GM23338 (cell line): ENCODE measurements at regions not wholly inside any gene's neighbourhood (a gene's known extent, or its start where the extent isn't known, plus 50 kb on each side); places are given as distances from the start of the nearest gene placed in this dataset.

Experiments
- ATAC-seq: fragments of 200-7000 bp; cut with Tn5 transposase; 3 replicates; pipeline ENCODE4 v1.9.1; 2020
- DNase-seq: peaks from one replicate; pipeline ENCODE4 v3.0.0-alpha.2; 2015; ENCODE audit warnings: low spot score
- H2AFZ ChIP-seq: fragments of 200-600 bp; sonication (generic); 2 replicates; pipeline ENCODE4 v1.8.0; 2016; ENCODE audit warnings: antibody characterized with exemption, mild to moderate bottlenecking, moderate library complexity
- H3F3A ChIP-seq: fragments of 200-600 bp; sonication (generic); replicated peaks from 2 replicates; pipeline ENCODE4 v1.8.0; 2017; ENCODE audit warnings: antibody characterized with exemption, mixed run types, low read depth
- H3K27ac ChIP-seq: fragments of 200-600 bp; sonication (generic); 2 replicates; pipeline ENCODE4 v1.6.1; 2016; ENCODE audit warnings: low read depth
- H3K27me3 ChIP-seq: fragments of 200-600 bp; sonication (generic); 2 replicates; pipeline ENCODE4 v1.8.0; 2016; ENCODE audit warnings: mild to moderate bottlenecking, mixed run types, moderate library complexity; ENCODE audit not compliant: insufficient read depth
- H3K36me3 ChIP-seq: fragments of 200-600 bp; sonication (generic); 2 replicates; pipeline ENCODE4 v1.8.0; 2016; ENCODE audit warnings: mild to moderate bottlenecking; ENCODE audit not compliant: insufficient read depth
- H3K4me1 ChIP-seq: fragments of 200-600 bp; sonication (generic); 2 replicates; pipeline ENCODE4 v1.8.0; 2016; ENCODE audit warnings: mild to moderate bottlenecking, moderate library complexity; ENCODE audit not compliant: insufficient read depth
- H3K4me2 ChIP-seq: fragments of 200-600 bp; sonication (generic); 2 replicates; pipeline ENCODE4 v1.7.1; 2017; ENCODE audit warnings: mixed run types
- H3K4me3 ChIP-seq: fragments of 200-600 bp; sonication (generic); 2 replicates; pipeline ENCODE4 v1.6.1; 2016; ENCODE audit warnings: mixed run types
- H3K79me2 ChIP-seq: fragments of 200-600 bp; sonication (generic); replicated peaks from 2 replicates; pipeline ENCODE4 v1.8.0; 2017; ENCODE audit warnings: mild to moderate bottlenecking; ENCODE audit not compliant: insufficient read depth
- H3K9me2 ChIP-seq: fragments of 200-600 bp; sonication (generic); 2 replicates; pipeline ENCODE4 v1.8.0; 2017; ENCODE audit not compliant: insufficient read depth
- H4K20me1 ChIP-seq: fragments of 200-600 bp; sonication (generic); replicated peaks from 2 replicates; pipeline ENCODE4 v1.8.0; 2017; ENCODE audit warnings: mild to moderate bottlenecking; ENCODE audit not compliant: insufficient read depth
- H3K27ac Mint-ChIP-seq: 2 replicates; pipeline ENCODE4 v1.8.0; 2020; ENCODE audit warnings: inconsistent platforms, mild to moderate bottlenecking, moderate library complexity, mixed read lengths
- H3K27me3 Mint-ChIP-seq: 3 replicates; pipeline ENCODE4 v1.8.0; 2022; ENCODE audit warnings: low read depth, mild to moderate bottlenecking, moderate library complexity, mixed read lengths, inconsistent platforms; ENCODE audit not compliant: insufficient read depth, poor library complexity
- H3K36me3 Mint-ChIP-seq: 3 replicates; pipeline ENCODE4 v1.8.0; 2021; ENCODE audit warnings: low read depth, mild to moderate bottlenecking, inconsistent platforms, moderate library complexity, mixed read lengths
- H3K4me1 Mint-ChIP-seq: 3 replicates; pipeline ENCODE4 v1.8.0; 2020; ENCODE audit warnings: mild to moderate bottlenecking, inconsistent platforms, mixed read lengths
- H3K4me3 Mint-ChIP-seq: 3 replicates; pipeline ENCODE4 v1.8.0; 2021; ENCODE audit warnings: moderate library complexity, mild to moderate bottlenecking, inconsistent platforms, mixed read lengths
- H3K9me3 Mint-ChIP-seq: 3 replicates; pipeline ENCODE4 v1.8.0; 2020; ENCODE audit warnings: moderate library complexity, mild to moderate bottlenecking, inconsistent platforms, mixed read lengths
- EZH2phosphoT487 ChIP-seq: fragments of 200-600 bp; sonication (generic); IDR thresholded peaks from one replicate; pipeline ENCODE4 v1.8.1; 2018; ENCODE audit warnings: antibody characterized with exemption; ENCODE audit not compliant: unreplicated experiment
- ZNF114 ChIP-seq: fragments of 250-450 bp; sonication (Bioruptor Pico); IDR thresholded peaks from 2 replicates; pipeline ENCODE4 v1.5.0; 2020; ENCODE audit warnings: mild to moderate bottlenecking, moderate library complexity
- TF ChIP-seq, protein P1 (sequence below): IDR thresholded peaks from one replicate; pipeline ENCODE4 v1.6.1; 2018; ENCODE audit warnings: antibody characterized with exemption; ENCODE audit not compliant: unreplicated experiment
- TF ChIP-seq, protein P2 (sequence below), 2 experiments: fragments of 200-600 bp in 1 of 2; sonication (generic) in 1 of 2; conservative IDR thresholded peaks; 2 replicates each; pipeline versions ENCODE4 v1.5.1 to v1.6.1; 2016 to 2017; ENCODE audit warnings: antibody characterized with exemption in 2 of 2, low read depth in 2 of 2, mild to moderate bottlenecking in 2 of 2, moderate library complexity in 1 of 2

DNA sequence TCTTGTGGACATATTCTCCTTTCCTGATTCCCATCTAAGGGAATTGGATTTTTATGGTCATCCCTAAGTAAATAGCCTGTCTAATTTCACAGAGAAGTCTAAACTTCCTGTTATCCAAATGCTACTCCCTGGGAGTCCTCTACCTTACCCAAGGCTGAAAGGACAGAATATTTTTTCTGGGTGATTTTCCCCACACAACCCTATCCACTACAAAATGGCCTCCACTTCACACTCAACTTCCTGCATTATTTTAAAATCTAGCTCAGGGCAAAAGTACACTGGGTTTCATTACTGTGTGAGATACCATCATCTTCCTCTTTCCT lies 77.5 kb upstream of the ABI3BP start:
- Histone ChIP-seq H3K4me3 (no peak overlapping the region), H3K36me3 (no peaks in the 10 kb centered on the region), H3K4me2 (no peak overlapping the region), H3K9me2 (no peaks in the 10 kb centered on the region), H2AFZ (peak overlapping the region; percentile 89; the same call in 1 of the 2 replicates), H3K79me2 (no peaks in the 10 kb centered on the region), H3K4me1 (no peaks in the 10 kb centered on the region), H3F3A (no peaks in the 10 kb centered on the region), H3K27ac (no peak overlapping the region), H3K27me3 (no peaks in the 10 kb centered on the region), H4K20me1 (no peaks in the 10 kb centered on the region)
- ATAC-seq, result no peak
- H3K27ac Mint-ChIP-seq, result no peak overlapping the region
- TF ChIP-seq, protein P1, sequence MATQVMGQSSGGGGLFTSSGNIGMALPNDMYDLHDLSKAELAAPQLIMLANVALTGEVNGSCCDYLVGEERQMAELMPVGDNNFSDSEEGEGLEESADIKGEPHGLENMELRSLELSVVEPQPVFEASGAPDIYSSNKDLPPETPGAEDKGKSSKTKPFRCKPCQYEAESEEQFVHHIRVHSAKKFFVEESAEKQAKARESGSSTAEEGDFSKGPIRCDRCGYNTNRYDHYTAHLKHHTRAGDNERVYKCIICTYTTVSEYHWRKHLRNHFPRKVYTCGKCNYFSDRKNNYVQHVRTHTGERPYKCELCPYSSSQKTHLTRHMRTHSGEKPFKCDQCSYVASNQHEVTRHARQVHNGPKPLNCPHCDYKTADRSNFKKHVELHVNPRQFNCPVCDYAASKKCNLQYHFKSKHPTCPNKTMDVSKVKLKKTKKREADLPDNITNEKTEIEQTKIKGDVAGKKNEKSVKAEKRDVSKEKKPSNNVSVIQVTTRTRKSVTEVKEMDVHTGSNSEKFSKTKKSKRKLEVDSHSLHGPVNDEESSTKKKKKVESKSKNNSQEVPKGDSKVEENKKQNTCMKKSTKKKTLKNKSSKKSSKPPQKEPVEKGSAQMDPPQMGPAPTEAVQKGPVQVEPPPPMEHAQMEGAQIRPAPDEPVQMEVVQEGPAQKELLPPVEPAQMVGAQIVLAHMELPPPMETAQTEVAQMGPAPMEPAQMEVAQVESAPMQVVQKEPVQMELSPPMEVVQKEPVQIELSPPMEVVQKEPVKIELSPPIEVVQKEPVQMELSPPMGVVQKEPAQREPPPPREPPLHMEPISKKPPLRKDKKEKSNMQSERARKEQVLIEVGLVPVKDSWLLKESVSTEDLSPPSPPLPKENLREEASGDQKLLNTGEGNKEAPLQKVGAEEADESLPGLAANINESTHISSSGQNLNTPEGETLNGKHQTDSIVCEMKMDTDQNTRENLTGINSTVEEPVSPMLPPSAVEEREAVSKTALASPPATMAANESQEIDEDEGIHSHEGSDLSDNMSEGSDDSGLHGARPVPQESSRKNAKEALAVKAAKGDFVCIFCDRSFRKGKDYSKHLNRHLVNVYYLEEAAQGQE, result no peak
- no peak for DNase-seq
- H3K27me3 Mint-ChIP-seq, result no peaks in the 10 kb centered on the region
- no peak overlapping the region for H3K4me3 Mint-ChIP-seq
- peaks cover 3% of the 10 kb centered on the region; the same call in 1 of the 3 replicates for H3K9me3 Mint-ChIP-seq
- no peaks in the 10 kb centered on the region for H3K36me3 Mint-ChIP-seq
- peaks cover 4% of the 10 kb centered on the region; the same call in 2 of the 3 replicates for H3K4me1 Mint-ChIP-seq

DNA sequence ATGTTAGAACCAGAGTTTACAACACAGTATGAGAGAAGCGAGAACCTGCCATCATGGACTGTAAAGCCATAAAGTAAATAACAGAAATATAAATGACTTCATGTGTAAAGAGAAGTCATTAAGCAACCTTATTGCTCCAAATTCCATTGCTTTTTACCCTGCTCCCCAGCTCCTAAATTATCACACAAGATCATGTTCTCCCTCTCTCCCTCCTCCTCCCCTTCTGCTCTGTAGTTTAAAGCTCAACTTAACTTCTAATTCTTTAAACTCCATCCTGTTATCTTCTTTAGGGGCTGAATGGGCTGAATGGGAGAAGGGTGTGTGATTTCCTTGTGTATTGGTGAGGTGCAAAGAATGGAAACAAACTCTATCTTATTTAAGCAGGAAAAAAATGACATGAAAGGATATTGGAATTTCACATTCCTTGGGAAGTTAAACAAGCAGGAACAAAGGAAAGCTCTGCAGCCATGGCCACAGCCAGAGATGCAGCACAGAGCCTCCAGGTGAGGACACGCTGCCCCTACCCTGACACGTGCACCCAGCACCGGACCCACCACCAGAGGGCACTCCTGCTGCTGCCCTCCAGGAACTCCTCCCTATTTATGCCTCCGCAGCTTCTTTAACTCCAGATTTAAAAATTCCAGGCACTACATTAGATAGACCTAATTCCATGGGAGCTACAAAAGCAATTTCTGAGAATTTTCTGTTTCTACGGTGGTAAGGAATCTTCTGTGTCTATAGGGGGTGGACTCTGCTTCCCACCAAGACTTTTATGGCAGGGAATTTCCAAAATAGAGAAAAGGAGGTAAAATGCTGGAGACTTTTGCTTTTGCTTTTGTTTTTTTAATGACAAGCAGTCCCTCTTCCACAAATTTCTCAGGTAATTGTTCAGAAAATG lies 76.9 kb upstream of the ABI3BP start:
- H2AFZ ChIP-seq, result peak overlapping the region; percentile 89
- no peak overlapping the region for H3K4me2 ChIP-seq
- no peaks in the 10 kb centered on the region for H4K20me1 ChIP-seq
- ATAC-seq, result peak; percentile 100
- Mint-ChIP-seq H3K27ac (peak overlapping the region; percentile 59; the same call in 1 of the 2 replicates), H3K4me3 (no peak overlapping the region), H3K36me3 (no peaks in the 10 kb centered on the region), H3K9me3 (peaks cover 3% of the 10 kb centered on the region; the same call in 1 of the 3 replicates), H3K4me1 (peaks cover 5% of the 10 kb centered on the region; the same call in 2 of the 3 replicates), H3K27me3 (no peaks in the 10 kb centered on the region)
- H3K4me3 ChIP-seq, result no peak overlapping the region
- no peaks in the 10 kb centered on the region for H3K9me2 ChIP-seq
- TF ChIP-seq EZH2phosphoT487, result no peak
- TF ChIP-seq, protein P2, sequence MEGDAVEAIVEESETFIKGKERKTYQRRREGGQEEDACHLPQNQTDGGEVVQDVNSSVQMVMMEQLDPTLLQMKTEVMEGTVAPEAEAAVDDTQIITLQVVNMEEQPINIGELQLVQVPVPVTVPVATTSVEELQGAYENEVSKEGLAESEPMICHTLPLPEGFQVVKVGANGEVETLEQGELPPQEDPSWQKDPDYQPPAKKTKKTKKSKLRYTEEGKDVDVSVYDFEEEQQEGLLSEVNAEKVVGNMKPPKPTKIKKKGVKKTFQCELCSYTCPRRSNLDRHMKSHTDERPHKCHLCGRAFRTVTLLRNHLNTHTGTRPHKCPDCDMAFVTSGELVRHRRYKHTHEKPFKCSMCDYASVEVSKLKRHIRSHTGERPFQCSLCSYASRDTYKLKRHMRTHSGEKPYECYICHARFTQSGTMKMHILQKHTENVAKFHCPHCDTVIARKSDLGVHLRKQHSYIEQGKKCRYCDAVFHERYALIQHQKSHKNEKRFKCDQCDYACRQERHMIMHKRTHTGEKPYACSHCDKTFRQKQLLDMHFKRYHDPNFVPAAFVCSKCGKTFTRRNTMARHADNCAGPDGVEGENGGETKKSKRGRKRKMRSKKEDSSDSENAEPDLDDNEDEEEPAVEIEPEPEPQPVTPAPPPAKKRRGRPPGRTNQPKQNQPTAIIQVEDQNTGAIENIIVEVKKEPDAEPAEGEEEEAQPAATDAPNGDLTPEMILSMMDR (conservative IDR thresholded peaks at IDR 0.05; ENCODE audit: low read depth in 2 of 2), result peak; percentile 92 to 93
- TF ChIP-seq ZNF114, result no peak
- no peaks in the 10 kb centered on the region for H3K27me3 ChIP-seq
- DNase-seq, result peak; percentile 91
- no peak overlapping the region for H3K27ac ChIP-seq
- no peaks in the 10 kb centered on the region for H3F3A ChIP-seq
- H3K79me2 ChIP-seq, result no peaks in the 10 kb centered on the region
- H3K4me1 ChIP-seq, result no peaks in the 10 kb centered on the region
- H3K36me3 ChIP-seq, result no peaks in the 10 kb centered on the region
